Activated CD4-positive, CD25-positive, alpha-beta regulatory T cell treated with anti-CD3 and anti-CD28 coated beads, Interleukin-2, amount 50 U/mL, for 24 hours (primary cell): ENCODE measurements at regions not wholly inside any gene's neighbourhood (a gene's known extent, or its start where the extent isn't known, plus 50 kb on each side); places are given as distances from the start of the nearest gene placed in this dataset.

Source experiments
- ATAC-seq, 2 donors: fragments of 150-1000 bp; cut with Tn5 transposase; one replicate each; pipeline ENCODE4 v1.10.0; 2021; ENCODE audit warnings: mild to moderate bottlenecking in 1 of 2, moderate library complexity in 1 of 2

DNA sequence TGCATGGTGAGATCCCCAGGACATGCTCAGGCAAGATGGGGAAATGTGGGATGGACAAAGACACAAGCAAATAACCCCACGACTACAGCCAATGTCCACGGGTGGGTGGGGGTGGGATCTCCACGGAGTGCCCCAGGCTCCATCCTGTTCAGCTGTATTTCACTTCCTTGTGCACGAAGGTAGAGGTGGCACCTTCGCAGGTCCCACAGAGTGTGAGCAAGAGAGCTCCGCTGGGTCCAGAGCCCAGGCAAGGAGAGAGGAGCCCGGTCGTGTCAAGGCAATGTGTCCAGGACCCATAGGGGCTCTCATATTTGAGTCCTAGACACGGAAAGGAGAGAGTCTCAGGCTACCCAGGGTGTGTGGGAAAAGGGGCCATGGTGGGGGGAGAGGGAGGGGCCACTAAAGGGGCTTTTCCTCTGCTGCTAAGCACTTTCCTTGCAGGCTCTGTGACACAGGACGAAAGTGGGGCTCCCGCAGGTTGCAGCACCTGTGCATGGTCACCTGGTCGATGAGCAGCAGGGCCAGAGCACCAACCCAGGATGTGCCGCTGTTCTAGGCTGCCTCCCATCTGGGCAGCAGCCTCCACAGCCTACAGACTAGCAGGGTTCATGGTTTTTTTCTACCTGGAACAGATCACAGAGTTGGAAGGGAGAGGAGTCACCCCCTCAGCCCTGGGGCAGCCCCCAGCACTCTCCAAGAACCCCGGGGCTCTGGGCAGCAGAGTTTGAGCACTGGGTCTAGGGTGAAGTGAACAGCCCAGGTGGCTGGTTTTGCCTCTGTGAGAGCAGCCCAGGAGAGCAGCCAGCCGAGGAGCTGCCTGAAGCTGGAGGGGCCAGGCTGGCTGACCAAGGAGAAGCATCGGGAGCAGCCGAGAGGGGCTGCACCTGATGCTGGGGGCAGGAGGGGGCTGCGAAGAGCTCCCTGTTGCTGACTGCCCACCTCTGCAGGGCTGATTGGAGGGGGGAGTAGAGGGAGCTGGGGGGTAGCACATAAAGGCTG lies 100.7 kb upstream of the MVB12B start:
- ATAC-seq: no peak

DNA sequence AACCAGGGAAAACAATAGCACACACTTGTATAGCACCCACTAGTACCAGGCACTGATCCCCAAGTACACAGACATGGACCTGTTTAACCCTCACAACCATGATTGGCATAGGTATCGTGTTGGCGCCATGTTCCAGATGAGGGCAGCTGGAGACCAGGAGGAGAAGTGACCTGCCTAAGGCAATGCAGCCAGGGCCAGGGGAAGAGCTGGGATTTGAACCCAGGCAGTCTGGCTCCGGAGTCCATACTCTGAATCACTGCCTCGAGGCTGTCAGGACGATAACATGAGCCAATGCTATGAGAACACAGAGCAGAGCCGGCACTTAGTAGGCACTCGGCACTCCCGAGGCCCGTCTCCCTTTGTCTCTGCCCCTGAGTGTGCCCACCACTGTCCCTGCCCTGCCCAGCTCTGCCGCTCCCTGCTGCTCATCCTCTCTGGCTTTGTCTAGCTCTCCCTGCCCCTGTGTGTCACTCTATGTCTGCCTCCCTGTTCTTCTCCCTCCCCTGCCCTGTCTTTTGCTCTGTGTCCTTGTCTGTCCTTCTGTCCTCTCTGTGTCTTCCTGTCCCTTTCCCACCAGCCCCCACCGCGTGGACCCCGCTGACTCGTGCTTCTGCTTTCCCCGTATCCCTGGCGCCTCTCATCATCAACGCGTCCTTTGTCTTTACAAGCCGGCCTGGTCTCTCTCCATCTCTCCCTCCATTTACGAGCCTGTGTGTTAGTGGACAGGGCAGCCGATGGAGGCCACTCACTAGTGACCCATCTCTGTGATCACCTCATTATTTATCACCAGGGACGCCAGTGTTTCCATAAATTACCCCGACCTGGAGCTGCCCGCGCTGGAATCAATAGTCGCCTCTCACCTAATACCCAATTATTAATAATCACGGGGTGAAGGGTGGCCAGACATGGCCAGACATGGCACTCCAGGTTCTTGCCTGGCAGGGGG lies 99.4 kb upstream of the MVB12B start:
- no peak for ATAC-seq

DNA sequence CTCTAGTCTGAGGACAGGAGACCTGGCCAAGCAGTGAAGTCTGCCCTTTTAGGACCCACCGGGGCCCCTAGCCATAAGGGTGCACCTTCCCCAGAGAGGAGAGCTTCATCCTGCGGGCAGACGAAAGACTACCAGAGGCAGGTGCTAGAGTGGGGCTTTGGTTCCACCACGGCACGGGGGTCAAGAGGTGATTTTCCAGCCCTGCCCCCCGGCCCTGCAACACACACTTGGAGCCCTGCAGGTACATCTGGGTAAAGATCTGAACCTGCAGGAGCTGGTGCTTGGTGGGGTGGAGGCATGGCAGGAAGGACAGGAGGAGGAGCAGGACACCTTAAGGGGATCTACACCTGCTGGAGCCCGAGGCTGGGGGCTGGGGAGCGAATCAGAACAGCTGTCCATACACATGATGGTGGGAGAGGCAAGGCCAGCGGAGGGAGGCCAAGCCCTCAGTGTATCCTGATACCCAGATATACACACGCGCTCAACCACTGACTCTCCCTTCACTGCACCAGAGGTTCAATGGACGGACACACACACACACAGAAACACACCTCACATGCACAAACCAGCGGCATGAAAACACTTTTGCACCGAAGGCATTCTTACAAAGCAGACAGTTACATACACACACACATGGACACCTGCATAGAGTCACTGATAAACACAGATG lies 98.4 kb upstream of the MVB12B start:
- ATAC-seq: no peak

DNA sequence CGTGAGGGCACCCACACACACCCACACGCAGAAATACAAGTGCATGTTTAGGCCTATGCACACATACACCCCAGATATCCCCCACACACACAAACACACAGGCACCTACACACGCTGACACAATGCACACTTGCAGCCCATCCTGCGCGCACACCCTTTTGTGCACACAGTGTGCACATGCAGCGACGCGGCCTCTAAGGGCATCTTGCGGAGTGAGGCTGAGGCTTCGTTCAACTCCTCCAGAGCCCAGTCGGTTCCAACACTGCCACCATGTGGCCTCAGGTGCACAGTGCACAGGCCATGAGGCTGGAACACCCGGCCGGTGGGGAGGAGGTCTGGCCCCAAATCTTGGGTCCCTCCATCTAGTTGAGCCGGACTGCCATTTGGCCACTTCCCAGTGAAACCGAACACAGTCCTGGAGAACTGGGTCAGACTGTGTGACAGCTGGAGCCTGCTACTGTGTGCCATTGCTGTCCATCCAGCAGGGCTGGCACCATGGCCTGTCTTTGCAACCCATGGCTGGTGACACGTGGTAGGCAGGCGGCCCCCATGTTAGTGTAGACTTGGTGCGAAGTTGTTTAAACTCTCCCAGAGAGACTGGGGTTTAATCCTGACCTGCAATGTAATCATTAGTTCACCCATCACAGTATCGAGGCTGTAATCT lies 97.7 kb upstream of the MVB12B start:
- peak; percentile 82 to 88 for ATAC-seq

DNA sequence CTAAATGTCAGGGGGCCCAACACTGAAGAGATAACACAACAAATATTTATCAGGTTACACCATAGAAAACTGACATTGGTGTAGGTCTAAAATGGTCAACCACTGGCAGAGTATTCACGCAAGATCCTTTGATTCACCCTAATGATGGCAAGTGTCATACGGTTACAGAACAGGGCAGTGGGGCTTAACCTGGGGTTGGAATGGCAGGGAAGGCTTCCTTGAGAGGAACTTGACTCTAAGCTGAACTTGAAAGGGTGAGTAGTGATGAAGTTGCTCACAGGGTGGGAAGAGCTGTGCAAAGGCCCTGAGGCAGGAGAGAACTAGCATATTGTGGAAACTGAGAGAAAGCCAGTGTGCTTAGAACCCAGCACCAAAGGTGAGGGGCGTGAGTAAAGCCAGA lies 97.1 kb upstream of the MVB12B start:
- ATAC-seq: no peak

DNA sequence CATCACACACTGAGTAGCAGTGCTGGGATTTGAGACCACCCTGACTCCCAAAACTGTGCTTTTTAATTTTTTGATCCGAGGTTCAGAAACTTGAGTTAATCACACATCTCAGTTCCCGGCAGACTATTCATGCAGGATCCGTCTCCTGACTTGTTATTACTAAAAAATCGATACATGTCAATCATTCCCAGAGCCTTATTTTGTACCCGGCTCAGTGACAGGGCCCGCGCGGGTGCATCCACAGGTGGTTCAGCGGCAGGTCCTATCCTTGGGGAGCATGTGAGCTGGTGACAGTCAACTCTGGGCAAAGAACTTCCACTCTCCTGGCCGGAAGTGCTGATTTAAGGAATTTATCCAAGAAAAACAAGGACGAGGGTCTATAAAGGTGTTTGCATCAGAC lies 95.9 kb upstream of the MVB12B start:
- ATAC-seq: no peak

DNA sequence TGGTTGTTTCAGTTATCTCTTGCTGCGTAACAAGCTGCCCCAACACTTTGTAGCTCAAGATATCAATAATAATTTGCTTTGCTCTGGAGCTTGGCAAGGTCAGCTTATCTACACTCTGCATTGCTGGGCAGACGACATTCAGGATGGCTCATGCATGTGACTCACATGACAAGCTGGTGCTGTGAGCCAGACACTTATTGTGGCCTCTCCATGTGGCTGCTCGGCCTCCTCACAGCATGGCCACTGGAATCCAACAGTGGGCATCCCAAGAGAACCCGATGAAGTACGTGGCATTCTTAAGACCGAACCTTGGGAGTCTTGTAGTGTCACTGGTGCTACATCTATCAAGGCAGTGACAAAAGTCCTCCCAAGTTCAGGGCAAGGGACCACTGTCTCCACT lies 94.2 kb upstream of the MVB12B start:
- no peak for ATAC-seq

DNA sequence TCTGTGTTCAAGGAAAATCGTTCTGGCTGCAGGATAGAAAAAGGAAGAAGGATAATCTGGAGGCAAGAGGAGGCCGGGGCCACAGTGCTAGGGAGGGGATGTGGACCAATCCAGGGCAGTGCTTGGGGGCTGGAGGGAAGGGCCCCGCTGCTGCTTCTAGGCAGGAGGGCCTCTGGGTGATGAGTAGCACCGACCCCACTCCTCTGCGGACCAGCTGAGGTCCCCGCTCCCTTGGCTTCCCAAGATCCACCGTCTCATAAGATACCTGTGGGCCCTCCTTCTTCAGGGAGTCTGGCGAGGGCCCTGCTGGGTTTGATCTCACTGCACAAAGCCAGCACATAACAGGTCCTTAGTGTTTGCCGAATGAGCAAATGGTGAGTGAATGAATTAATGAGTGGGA lies 93.5 kb upstream of the MVB12B start:
- ATAC-seq: no peak

DNA sequence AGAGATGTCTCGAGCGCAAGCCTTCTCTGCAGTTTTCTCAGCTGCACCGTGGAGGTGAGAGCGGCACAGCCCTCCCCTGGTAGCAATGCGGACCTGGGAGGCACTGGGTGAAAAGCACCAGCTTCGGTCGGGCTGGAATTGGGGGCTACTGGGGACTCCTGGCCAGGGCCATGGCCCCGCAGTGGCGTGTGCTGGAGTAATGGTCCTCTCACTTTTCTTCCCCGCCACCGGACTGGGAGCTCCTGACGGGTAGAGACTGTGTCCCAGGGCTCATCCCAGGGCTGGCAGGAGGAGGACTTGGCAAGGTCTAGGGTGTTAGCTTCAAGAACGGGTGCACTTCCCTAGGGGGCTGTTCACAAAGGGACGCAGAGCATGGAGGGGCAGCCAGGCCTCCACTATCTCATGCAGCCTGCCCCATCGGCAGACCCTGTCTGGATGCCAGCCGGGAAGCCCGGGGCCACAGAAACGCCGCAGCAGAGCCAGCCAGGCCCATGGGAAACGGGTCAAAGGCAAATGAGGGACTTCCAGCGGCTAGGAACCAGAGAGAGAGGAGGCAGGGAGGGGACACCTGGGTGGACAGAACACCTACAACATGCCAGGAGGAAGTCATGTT lies 92.6 kb upstream of the MVB12B start:
- no peak for ATAC-seq

DNA sequence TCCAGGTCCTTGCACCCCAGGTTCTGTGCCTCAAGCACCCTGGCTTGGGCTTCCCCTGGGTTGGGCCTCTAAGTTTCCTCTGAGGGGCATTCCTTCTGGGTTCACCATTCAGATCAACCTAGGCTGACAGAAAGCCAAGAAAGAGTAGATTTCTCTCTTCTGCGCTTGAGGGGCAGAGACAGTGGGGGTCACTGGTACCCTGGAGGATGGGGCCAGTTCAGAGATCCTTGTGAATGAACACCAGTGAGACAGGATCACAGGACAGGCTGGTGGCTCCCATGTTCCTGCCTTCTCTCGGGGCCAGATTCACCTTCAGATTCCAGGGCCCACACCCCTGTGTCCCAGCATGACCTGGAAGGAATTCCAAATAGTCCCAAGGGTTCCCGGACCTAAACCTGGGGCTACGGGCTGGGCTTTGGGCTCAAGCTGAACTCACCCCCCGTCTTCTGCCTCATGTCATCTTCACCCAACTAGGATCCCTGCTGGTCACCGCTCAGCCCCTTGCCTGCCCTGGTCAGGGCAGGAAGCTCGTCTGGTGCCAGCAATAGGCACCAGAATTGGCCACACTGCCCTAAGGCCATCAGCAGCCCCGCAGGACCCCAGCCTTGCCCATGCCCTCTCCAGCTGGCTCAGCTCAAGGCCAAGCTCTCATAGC lies 91.8 kb upstream of the MVB12B start:
- ATAC-seq: no peak

DNA sequence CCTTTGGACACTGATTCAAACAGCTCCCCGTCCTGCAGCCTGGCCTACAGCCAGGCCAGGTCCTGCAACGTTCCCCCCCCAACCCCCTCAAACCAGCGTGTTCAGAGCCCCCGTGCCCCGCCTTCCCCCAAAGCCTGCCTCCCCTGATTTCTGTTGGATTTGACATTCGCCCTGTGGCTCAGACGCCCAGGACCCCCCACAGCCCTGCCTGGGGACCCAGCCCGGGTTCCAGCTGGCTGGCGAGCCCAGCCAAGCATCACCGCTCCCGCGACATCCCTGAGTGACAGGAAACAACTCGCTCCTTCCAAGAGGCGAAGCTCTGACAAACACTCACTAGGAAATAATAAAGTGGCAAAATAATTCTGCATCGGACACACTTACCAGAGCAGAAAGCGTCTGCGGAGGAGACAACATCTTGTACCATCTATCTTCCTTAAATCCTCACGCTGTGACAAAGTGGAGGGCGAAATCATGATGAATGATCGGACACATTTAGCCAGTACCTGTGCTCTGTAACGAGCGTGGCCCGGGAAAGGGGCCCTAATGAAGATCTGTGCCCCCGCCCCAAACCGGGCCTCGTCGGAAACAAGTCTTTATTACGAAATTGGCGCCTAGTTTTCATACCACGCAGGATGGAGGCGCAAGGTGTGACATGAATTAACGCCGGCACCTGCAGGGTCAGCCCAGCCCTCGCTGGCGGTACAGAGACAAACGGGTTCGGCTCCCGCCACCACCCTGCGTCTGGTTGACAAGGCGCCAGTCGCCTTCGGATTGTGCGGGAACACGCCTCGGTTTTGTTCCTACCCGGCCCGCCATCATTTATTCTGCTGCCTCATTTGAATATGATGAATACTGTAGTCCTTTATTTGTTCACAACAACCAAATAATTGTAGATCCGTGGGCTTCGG lies 91.0 kb upstream of the MVB12B start:
- no peak for ATAC-seq

DNA sequence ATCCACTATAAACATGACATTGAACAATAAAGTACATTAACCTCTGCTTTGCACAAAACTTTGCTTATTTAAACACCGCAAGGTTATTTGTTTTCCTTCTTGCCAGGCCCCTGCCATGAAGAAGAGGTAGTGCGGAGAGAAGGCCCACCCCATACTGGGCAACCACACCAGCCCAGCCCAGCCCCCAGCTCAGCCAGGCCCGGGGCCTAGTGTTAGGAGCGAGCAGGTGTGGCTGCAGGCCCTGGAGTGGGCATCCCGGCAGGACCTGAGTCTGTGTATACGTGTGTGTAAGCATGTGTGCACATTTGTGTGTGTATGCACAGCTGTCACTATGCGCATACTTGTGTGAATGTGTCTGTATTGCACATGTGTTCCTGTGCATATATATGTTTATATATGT lies 90.4 kb upstream of the MVB12B start:
- ATAC-seq: no peak

DNA sequence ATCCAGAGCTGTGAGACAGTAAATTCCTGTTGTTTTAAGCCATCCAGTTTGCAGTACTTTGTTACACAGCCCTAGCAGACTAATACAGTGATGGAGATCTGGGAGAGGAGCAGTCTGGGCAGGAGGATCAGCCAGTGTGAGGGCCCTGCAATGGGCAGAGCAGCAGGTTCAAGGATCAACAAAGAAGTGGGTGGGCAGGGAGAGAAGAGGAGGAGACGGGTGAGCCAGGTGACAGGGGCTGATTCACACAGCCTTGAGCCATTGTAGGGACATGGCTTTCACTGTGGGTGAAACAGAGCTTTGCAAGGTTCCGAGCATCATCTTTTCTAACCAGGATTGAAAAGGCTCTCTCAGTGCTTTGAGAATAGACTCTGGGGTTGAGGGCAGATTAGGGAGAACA lies 88.2 kb upstream of the MVB12B start:
- no peak for ATAC-seq

DNA sequence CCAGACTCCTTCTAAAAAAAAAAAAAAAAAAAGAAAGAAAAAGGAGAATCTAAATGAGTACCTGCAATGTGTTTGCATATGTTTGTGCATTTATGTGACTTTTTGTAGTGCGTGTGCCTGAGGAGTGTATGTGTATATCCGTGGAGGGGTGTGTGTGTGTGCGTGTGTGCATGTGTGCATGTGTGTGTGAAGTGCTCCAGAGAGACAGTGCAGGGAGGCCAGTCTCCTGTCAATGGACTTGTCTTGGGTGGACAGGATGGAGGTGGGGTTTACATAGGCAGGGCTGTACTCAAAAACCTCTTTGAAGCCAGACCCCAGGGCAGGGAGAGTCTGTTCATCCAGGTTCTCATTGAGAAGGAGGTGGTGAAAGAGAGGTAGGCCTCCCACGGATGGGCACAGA lies 87.1 kb upstream of the MVB12B start:
- ATAC-seq: no peak

DNA sequence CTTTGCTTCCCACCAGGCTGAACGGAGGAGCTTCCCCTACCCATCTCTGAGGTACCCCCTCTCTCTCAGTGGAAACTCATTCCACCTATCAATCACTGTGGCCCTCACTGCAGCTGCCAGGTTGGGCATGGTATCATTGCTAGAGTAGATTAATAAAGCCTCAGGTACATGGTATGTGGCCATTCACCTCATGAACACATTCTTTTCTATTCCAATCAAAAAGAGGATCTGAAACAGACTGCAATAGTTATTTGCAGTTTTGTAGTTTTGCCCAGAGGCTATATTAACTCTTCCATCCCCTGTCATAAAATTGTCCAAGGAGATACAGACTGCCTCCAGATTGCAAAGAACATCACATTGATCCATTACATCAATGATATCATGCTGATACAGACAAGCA lies 85.8 kb upstream of the MVB12B start:
- no peak for ATAC-seq

DNA sequence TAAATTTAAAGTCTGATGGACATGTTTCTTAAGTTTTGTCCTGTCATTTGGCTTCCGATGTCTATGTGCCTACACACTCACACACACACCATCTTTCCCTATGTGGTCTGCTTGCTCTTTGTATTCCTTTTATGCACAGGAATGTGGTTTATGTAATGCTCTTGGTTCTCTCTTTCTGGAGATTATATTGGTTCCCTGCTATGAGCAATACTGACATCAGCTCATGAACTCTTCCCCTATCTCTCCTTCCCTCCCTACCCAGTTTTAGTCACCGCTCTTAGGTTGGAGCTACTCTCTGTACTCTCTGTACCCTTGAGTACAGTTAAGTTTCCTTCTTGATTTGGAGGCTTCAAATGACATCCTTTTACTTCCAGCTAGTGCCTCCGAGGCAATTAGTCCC lies 77.9 kb upstream of the MVB12B start:
- ATAC-seq: no peak

DNA sequence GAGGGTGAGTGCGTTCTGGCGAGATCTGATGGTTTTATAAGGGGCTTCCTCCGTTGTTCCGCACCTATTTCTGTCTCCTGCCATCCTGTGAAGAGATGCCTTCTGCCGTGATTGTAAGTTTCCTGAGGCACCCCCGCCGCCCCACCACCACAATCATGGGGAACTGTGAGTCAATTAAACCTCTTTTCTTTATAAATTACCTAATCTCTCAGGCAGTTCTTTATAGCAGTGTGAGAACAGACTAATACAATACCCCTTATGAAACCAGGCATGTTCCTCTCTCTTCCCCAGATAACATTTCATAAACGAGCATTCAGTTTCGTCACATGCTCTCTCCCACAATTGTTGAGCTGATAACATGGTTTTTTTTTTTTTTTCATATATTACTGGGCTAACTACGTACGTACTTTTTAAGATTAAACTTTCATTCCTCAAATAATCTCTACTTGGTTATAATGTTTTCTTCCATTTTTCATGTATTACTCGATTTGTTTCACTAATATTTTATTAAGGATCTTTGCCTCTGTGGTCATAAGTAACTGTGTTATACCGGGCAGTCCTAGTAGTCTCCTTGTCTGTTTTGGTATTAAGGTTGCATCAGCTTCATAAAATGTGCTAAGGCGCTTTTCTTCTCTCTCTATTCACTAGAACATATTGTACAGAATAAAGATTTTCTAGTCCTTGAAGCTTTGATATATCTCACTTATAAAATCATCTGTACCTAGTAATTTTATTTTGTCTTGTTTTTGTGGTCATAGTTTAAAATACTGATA lies 64.9 kb upstream of the MVB12B start:
- no peak for ATAC-seq

DNA sequence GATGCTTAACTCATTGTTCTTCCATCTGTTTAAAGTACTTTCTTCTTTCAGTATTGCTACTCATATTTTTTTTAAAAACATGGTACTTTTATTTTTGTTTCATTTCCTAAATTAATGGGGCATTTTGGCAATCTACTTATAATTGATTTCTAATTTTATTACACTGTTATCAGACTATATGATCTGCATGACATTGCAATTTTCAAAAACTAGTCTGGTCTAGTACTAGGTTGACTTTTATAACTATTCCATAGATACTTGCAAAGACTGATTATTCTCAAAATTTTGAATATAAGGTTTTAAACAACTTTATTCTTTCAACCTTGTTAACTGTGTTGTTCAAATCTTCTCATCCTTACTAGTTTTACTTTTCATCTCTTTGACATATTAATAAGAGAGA lies 63.9 kb upstream of the MVB12B start:
- ATAC-seq: no peak

DNA sequence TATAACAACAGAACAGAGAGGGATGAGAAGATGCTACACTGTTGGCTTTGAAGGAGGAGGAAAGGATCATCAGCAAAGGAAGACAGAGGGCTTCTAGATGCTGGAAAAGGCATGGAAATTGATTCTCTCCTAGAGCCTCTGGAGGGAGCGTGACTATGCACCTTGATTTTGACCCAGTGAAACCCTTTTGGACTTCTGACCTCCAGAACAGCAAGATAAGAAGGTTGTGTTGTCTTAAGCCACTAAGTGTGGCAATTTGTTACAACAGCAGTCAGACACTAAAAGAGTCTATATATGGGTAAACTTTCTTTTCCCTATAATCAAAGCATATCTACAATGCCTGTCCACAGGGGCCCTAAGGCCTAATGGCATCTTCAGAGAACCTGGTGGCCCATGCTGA lies 56.1 kb upstream of the MVB12B start:
- no peak for ATAC-seq
